Osteoblast (primary cell): ENCODE measurements at regions not wholly inside any gene's neighbourhood (a gene's known extent, or its start where the extent isn't known, plus 50 kb on each side); places are given as distances from the start of the nearest gene placed in this dataset.
A peak's percentile ranks its signal among the peaks of the same experiment; 100 is the strongest.

Experiments used
- DNase-seq: peaks from one replicate; pipeline ENCODE4 v3.0.0; 2011; ENCODE audit warnings: low spot score, mixed read lengths; ENCODE audit not compliant: insufficient read length; ENCODE audit errors: missing footprints
- H2AFZ ChIP-seq: 2 replicates; pipeline ENCODE4 v1.6.0; 2011; ENCODE audit warnings: mild to moderate bottlenecking, low read length
- H3K27ac ChIP-seq: 2 replicates; pipeline ENCODE4 v1.5.1; 2011; ENCODE audit warnings: mild to moderate bottlenecking, low read depth, low read length, moderate library complexity
- H3K27me3 ChIP-seq: 2 replicates; pipeline ENCODE4 v1.6.0; 2012; ENCODE audit warnings: mild to moderate bottlenecking, control low read depth, inconsistent platforms, low read length, moderate library complexity; ENCODE audit not compliant: insufficient read depth
- H3K36me3 ChIP-seq: 2 replicates; pipeline ENCODE4 v1.5.1; 2011; ENCODE audit warnings: mild to moderate bottlenecking, low read length, control low read depth, moderate library complexity; ENCODE audit not compliant: insufficient read depth
- H3K4me1 ChIP-seq: 2 replicates; pipeline ENCODE4 v1.5.1; 2011; ENCODE audit warnings: mild to moderate bottlenecking, low read length, control low read depth, moderate library complexity; ENCODE audit not compliant: insufficient read depth
- H3K4me2 ChIP-seq: 2 replicates; pipeline ENCODE4 v1.6.0; 2011; ENCODE audit warnings: mild to moderate bottlenecking, low read length; ENCODE audit not compliant: insufficient read depth
- H3K4me3 ChIP-seq: fragments of 200-600 bp; sonication (generic); 3 replicates; pipeline ENCODE4 v1.5.1; 2012; ENCODE audit warnings: mild to moderate bottlenecking, low read length, inconsistent platforms; ENCODE audit not compliant: insufficient read depth
- H3K79me2 ChIP-seq: 2 replicates; pipeline ENCODE4 v1.6.0; 2012; ENCODE audit warnings: mild to moderate bottlenecking, low read length, control low read depth, inconsistent platforms; ENCODE audit not compliant: insufficient read depth
- H3K9me3 ChIP-seq: 2 replicates; pipeline ENCODE4 v1.5.1; 2011; ENCODE audit warnings: low read depth, low read length, control low read depth
- H4K20me1 ChIP-seq: 2 replicates; pipeline ENCODE4 v1.6.0; 2012; ENCODE audit warnings: mild to moderate bottlenecking, low read length, control low read depth; ENCODE audit not compliant: insufficient read depth
- CTCF ChIP-seq: IDR thresholded peaks from 2 replicates; pipeline ENCODE4 v1.5.1; 2011; ENCODE audit warnings: mild to moderate bottlenecking, low read depth, low read length, moderate library complexity; ENCODE audit errors: extremely low read depth

GRCh38 chr1:84061336-84061735, 62.4 kb upstream of the TTLL7 start:
- no peak for TF ChIP-seq CTCF
- no peak for DNase-seq

GRCh38 chr1:84060781-84061180, 61.8 kb upstream of the TTLL7 start:
- TF ChIP-seq CTCF, result no peak
- DNase-seq, result peak; percentile 37

More at GRCh38 chr1:84061336-84061735, 62.4 kb upstream of the TTLL7 start:
- Histone ChIP-seq H2AFZ (no peak overlapping the region), H3K4me2 (no peak overlapping the region), H3K36me3 (no peaks in the 10 kb centered on the region), H3K27me3 (no peaks in the 10 kb centered on the region), H3K79me2 (no peaks in the 10 kb centered on the region), H3K4me1 (no peaks in the 10 kb centered on the region), H3K4me3 (no peak overlapping the region), H3K9me3 (no peaks in the 10 kb centered on the region), H3K27ac (no peak overlapping the region), H4K20me1 (no peaks in the 10 kb centered on the region)

GRCh38 chr1:84048820-84049219, 49.9 kb upstream of the TTLL7 start:
- Histone ChIP-seq H4K20me1 (no peaks in the 10 kb centered on the region), H3K36me3 (no peaks in the 10 kb centered on the region), H3K4me1 (no peaks in the 10 kb centered on the region), H3K4me3 (no peak overlapping the region), H2AFZ (no peak overlapping the region), H3K9me3 (no peaks in the 10 kb centered on the region), H3K4me2 (no peak overlapping the region), H3K27ac (no peak overlapping the region), H3K79me2 (no peaks in the 10 kb centered on the region), H3K27me3 (no peaks in the 10 kb centered on the region)
- no peak for TF ChIP-seq CTCF
- DNase-seq, result no peak

More at GRCh38 chr1:84060781-84061180, 61.8 kb upstream of the TTLL7 start:
- Histone ChIP-seq H3K4me1 (no peaks in the 10 kb centered on the region), H3K36me3 (no peaks in the 10 kb centered on the region), H3K27ac (no peak overlapping the region), H3K4me3 (no peak overlapping the region), H3K79me2 (no peaks in the 10 kb centered on the region), H3K27me3 (no peaks in the 10 kb centered on the region), H3K9me3 (no peaks in the 10 kb centered on the region), H2AFZ (no peak overlapping the region), H3K4me2 (no peak overlapping the region), H4K20me1 (no peaks in the 10 kb centered on the region)
